ENCODE measurements at regions not wholly inside any gene's neighbourhood (a gene's known extent, or its start where the extent isn't known, plus 50 kb on each side); places are given as distances from the start of the nearest gene placed in this dataset.

DNA sequence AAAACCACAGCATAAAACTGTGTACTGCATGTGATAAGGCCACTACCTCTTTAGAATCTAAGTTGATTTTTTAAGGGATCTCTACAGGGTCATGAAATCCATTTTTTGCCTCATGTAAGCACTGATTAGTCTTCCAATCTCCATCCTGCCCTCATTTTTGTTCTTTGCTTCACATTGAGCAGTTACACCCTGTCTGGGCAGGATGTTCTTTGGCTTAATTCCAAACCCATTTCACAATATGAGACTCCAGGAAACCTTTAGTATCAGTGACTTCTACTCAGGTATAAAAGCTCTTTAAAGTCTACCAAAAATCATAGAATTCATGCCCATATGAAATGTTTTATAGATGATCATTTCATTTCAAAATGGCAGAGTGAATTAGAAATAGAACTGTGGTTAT is 592.6 kb downstream of the TBC1D4 start:
- no peak for DNase-seq (ENCODE audit: low read depth)
- no peak overlapping the region for H3K4me3 ChIP-seq (ENCODE audit: low read depth, low read length)
- TF ChIP-seq MYC (IDR thresholded peaks at IDR 0.05; ENCODE audit: low read depth, low read length) (no peak), POLR2A (IDR thresholded peaks at IDR 0.05; ENCODE audit: extremely low read depth, insufficient read length) (no peak)
- TF ChIP-seq, protein P1, sequence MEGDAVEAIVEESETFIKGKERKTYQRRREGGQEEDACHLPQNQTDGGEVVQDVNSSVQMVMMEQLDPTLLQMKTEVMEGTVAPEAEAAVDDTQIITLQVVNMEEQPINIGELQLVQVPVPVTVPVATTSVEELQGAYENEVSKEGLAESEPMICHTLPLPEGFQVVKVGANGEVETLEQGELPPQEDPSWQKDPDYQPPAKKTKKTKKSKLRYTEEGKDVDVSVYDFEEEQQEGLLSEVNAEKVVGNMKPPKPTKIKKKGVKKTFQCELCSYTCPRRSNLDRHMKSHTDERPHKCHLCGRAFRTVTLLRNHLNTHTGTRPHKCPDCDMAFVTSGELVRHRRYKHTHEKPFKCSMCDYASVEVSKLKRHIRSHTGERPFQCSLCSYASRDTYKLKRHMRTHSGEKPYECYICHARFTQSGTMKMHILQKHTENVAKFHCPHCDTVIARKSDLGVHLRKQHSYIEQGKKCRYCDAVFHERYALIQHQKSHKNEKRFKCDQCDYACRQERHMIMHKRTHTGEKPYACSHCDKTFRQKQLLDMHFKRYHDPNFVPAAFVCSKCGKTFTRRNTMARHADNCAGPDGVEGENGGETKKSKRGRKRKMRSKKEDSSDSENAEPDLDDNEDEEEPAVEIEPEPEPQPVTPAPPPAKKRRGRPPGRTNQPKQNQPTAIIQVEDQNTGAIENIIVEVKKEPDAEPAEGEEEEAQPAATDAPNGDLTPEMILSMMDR (IDR thresholded peaks at IDR 0.05; ENCODE audit: low read depth, low read length): no peak
- TF ChIP-seq, protein P2, sequence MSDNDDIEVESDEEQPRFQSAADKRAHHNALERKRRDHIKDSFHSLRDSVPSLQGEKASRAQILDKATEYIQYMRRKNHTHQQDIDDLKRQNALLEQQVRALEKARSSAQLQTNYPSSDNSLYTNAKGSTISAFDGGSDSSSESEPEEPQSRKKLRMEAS (IDR thresholded peaks at IDR 0.05; ENCODE audit: low read depth, low read length): no peak

DNA sequence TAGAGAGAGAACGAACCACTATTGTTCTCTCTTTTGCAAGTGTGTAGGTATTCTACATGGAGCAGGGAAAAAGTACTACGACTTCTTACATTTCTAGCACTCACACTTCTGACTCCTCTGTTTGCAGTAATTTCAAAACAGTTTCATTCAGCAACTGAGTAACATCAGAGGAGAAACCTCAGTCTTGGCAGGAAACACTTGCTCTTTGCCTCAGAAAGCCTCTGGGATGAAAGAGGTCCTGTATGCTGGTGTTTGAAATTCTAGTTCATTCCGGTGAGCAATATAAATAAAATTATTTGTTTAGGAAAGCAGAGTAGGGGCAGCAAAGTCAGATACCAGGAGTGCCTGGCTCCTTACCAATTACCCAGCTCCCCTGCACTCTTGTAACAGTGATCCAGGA is 595.5 kb downstream of the TBC1D4 start:
- TF ChIP-seq MYC (IDR thresholded peaks at IDR 0.05; ENCODE audit: low read depth, low read length) (no peak), POLR2A (IDR thresholded peaks at IDR 0.05; ENCODE audit: extremely low read depth, insufficient read length) (no peak)
- TF ChIP-seq, protein P2 (IDR thresholded peaks at IDR 0.05; ENCODE audit: low read depth, low read length): no peak
- TF ChIP-seq, protein P1 (IDR thresholded peaks at IDR 0.05; ENCODE audit: low read depth, low read length): no peak

DNA sequence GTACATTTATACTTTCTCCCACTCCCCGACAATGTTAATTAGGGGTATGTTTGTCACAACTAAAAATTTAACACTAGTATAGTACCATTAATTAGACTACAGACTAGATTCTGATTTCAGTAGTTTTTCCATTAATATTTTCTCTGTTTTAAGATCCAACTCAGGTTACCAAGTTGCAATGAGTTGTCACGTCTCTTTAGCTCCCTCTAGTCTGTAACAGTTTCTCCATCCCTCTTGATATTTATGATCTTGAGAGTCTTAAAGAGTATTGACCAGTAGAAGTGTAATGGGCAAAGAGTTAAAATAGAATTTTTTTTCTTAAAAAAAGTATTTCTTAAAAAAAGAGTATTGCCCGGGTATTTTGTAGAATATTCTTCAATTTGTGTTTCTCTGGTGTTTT is 598.1 kb downstream of the TBC1D4 start:
- TF ChIP-seq POLR2A (IDR thresholded peaks at IDR 0.05; ENCODE audit: extremely low read depth, insufficient read length) (no peak), MYC (IDR thresholded peaks at IDR 0.05; ENCODE audit: low read depth, low read length) (no peak)
- TF ChIP-seq, protein P1 (IDR thresholded peaks at IDR 0.05; ENCODE audit: low read depth, low read length): no peak
- TF ChIP-seq, protein P2 (IDR thresholded peaks at IDR 0.05; ENCODE audit: low read depth, low read length): no peak
- peak; percentile 3 for DNase-seq (ENCODE audit: low read depth)
- H3K4me3 ChIP-seq (ENCODE audit: low read depth, low read length): no peak overlapping the region

More for the DNA sequence above, 595.5 kb downstream of the TBC1D4 start:
- no peak for DNase-seq (ENCODE audit: low read depth)
- H3K4me3 ChIP-seq (ENCODE audit: low read depth, low read length): no peak overlapping the region

DNA sequence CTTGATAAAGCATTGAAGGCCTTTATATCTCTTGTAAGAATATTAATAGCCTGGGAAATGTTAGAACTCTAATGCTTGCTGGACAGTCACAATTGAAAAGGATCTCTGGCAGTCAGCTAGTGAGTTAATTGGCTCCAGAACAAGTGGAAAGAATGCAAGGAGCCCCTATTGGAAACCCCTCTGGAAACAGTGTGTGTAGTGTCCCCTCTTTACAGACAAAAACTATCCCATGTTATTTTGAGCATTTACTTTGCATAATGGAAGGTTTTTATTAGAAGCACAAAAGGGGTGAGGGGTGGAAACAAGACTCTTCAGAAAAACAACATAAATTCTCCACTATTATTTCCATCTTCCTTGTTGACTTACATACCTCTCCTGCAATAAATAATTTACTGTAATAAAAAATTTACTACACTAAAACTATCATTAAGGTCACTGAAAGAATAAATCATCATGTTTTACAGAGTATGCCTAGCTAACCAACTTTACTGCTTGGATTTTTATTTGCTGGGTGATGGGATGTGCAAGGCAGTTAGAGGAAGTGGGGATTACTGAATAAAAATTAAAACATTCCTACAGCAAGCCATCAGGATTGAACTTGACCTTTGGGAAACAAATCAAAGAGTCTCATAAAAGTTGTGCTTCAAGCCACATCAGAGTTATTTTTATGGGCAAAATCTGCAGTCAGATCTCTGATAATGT is 610.4 kb downstream of the TBC1D4 start:
- no peak for TF ChIP-seq MYC (IDR thresholded peaks at IDR 0.05; ENCODE audit: low read depth, low read length)
- TF ChIP-seq, protein P2 (IDR thresholded peaks at IDR 0.05; ENCODE audit: low read depth, low read length): no peak
- no peak for TF ChIP-seq POLR2A (IDR thresholded peaks at IDR 0.05; ENCODE audit: extremely low read depth, insufficient read length)
- H3K4me3 ChIP-seq (ENCODE audit: low read depth, low read length): no peak overlapping the region
- no peak for DNase-seq (ENCODE audit: low read depth)

DNA sequence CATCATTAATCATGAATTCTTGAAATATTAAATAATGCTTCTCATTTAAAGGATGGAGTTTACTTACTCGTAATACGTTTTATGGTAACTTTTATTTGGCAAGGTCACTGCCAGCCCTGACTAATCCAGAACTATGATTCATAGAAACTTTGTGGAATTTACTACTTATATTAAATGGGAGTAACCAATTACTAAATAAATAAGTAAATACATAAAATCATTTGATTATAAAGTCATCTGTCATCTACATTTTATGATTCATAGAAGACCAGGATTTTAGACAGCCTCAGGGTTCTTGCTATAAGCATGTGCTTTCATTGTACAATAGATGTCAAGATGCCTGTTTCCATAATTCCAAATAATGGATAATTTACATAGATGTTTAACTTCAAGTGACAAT is 611.1 kb downstream of the TBC1D4 start:
- no peak for DNase-seq (ENCODE audit: low read depth)
- no peak overlapping the region for H3K4me3 ChIP-seq (ENCODE audit: low read depth, low read length)
- no peak for TF ChIP-seq POLR2A (IDR thresholded peaks at IDR 0.05; ENCODE audit: extremely low read depth, insufficient read length)
- TF ChIP-seq, protein P2 (IDR thresholded peaks at IDR 0.05; ENCODE audit: low read depth, low read length): no peak
- TF ChIP-seq, protein P1 (IDR thresholded peaks at IDR 0.05; ENCODE audit: low read depth, low read length): no peak
- TF ChIP-seq MYC (IDR thresholded peaks at IDR 0.05; ENCODE audit: low read depth, low read length): no peak

DNA sequence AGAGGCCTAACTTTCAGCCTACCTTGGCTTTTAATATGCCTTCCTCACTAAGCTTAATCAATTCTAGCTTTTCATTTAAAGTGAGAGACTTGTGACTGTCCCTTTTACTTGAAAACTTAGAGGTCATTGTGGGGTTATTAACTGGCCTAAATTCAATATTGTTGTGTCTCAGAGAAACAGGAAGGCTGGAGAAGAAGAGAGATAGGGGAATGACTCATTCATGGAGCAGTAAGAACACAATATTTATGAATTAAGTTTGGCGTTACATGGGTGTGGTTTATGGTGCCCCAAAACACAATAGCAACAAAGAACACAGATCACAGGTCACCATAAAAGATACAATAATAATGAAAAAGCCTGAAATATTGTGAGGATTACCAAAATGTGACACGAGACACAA is 612.1 kb downstream of the TBC1D4 start:
- H3K4me3 ChIP-seq (ENCODE audit: low read depth, low read length): no peak overlapping the region
- DNase-seq (ENCODE audit: low read depth): no peak
- TF ChIP-seq MYC (IDR thresholded peaks at IDR 0.05; ENCODE audit: low read depth, low read length): no peak
- TF ChIP-seq, protein P1 (IDR thresholded peaks at IDR 0.05; ENCODE audit: low read depth, low read length): no peak
- TF ChIP-seq POLR2A (IDR thresholded peaks at IDR 0.05; ENCODE audit: extremely low read depth, insufficient read length): no peak
- TF ChIP-seq, protein P2 (IDR thresholded peaks at IDR 0.05; ENCODE audit: low read depth, low read length): no peak

Data from NB4 (cell line).